NCI-H226 (cell line): ENCODE measurements at regions not wholly inside any gene's neighbourhood (a gene's known extent, or its start where the extent isn't known, plus 50 kb on each side); places are given as distances from the start of the nearest gene placed in this dataset.

Experiments
- DNase-seq: peaks from one replicate; pipeline ENCODE4 v3.0.0-alpha.2; 2015

DNA sequence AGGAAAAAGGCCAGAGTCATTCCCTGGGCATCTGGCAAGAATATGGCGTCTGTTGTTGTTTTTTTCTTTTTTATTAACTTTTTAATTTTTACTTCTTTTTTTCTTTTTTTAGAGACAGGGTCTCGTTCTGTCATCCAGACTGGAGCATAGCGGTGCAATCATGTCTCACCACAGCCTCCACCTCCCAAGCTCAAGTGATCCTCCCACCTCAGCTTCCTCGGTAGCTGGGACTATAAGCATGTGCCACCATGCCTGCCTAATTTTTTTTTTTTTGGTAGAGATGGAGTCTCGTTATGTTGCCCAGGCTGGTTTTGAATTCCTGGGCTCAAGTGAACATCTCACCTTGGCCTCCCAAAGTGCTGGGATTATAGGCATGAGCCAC lies 54.0 kb upstream of the PRDM11 start:
- DNase-seq, result no peak

DNA sequence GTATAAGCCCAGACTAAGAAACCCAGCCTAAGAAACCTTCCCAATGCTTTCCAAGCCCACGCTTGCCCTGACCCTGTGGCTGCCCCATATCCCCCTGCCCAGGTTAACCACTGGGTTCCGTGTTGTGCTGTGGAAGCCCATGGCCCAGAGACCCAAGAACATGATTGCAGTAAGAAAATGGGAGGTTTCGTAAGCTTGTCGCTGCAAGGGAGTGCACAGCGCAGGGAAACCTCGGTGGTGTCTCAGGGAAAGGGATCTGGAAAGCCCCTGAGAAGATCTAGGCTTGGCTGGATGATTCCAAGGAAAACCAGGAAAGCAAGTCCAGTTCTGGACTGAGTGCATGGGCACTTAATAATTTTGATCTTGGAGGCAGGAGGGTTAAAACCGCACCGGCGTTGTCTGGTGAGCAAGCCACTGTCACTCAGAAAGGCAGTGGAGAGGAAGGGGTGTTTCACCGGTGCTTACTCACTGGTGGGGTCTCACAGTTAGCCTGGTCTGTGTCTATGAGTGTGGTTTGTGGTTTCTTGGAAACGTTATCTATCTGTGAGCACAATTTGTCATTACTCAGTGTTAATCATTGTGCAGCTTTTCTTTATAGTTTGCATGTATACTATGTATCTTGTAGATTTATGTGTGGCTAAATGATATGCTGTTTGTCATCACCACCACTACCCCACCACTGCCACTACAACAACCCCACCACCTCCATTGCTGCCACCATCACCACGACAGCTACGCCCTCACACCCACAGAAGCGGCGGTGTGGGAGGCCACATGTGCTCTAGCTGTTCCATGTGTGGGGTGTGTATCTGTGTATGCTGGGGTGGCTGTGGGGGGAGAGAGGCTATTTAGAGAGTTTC lies 53.3 kb upstream of the PRDM11 start:
- peak; percentile 90 for DNase-seq

DNA sequence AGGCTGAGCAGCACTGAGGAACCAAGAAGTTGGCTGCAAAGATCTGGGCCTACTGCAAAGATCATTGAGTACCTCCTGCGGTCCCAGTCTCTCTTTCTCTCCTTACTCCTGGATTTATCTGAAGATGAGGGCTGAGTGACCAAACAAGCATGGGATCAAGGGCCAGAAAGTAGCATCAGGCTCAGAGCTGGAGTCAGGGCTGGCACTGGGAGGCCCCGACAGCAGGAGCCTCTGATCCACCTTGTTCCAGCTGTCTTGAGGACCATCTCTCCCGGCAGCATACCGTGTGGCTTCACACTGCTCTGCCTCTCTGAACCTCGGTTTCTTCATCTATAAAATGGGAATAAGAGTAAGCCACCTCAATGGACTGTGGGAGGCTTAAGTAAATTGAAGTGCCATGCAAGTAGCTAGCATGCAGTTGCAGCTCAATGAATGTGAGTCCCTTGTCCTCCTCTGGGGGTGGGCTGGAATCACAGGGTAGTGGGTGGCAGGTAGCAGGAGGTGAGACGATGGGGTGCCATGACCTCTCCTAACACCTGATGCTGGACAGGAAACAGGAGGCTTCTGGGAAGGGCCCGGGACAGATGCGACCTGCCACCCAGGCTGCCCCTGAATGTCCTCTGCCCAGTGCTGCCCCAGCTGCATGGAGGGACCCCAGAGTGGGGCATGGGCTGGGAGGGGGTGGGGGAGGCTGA lies 52.5 kb upstream of the PRDM11 start:
- DNase-seq, result no peak

DNA sequence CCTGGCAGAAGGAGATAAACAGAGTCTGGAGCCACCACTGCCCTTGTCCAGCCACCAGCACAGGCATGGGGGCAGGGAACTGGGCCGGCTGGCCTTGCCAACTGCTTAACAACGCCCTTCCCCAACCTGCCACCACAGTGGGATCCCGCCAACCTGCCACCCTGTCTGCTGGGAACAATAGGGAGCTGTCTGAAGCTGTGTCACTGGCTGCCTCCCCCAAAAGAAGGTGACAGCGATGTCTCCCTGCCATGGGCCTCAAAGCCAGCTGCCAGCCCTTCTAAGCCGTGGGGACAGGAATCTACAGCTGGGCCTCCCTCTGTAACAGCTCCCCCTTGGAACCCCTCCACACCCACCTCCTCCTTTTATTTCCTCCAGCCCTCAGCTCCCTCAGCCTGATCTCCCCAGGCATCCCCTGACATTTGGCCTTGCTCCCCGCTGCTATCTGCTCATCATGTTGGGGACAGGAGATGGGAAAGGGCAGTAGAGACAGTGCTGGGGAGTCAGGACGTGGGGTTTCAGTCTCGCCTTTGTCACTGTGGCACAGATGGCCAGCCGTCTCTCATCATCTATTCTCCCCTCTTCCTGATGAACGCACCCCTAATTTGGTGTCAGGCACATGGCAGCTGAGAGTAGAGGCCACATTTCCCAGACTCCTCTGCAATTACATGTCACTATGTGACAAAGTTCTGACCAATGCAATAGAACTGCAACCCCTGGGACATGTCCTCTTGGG lies 51.3 kb upstream of the PRDM11 start:
- DNase-seq, result no peak

DNA sequence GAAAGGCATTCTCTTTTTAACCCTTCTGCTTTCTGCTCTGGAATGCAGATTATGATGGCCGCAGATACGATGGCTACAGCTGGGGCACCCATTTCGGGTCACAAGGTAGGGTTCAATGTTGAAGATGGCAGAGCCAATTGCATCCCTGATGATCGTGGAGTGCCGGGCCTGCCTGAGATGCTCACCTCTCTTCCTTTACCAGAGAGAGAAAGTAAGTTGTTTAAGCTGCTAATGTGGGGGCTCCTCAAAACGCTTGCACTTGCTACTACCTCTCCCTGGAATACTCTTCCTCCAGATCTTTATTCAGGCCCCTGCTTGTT lies 50.8 kb upstream of the PRDM11 start:
- DNase-seq, result no peak

DNA sequence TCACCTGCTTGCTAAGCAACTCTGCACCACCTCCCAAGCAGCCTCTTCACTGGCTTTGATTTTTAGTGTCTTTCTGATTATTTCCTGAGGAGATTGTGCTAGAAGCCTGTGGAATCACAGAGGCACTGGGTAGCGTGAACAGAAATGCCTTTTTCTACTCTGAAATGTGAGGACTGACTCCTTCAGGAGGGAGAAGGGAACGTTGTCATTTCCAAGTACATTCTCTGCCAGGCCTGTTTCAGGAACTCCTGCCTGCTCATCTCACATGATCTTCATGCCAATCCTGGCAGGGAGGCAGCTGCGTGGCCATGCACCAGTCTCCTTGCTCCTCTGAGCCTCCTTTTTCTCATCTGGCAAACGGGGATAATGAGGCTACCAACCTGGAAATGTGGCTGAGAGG lies 49.8 kb upstream of the PRDM11 start:
- no peak for DNase-seq
